ENCODE measurements at regions not wholly inside any gene's neighbourhood (a gene's known extent, or its start where the extent isn't known, plus 50 kb on each side); places are given as distances from the start of the nearest gene placed in this dataset.

GRCh38 chr2:145324748-145325147 lies 804.8 kb upstream of the ZEB2 start:
- no peak for DNase-seq

GRCh38 chr2:145323512-145323911 lies 803.6 kb upstream of the ZEB2 start:
- no peak for DNase-seq

GRCh38 chr2:145321344-145321743 lies 801.4 kb upstream of the ZEB2 start:
- DNase-seq: no peak

GRCh38 chr2:145316496-145316895 lies 796.6 kb upstream of the ZEB2 start:
- DNase-seq: no peak

GRCh38 chr2:145315053-145315452 lies 795.1 kb upstream of the ZEB2 start:
- no peak for DNase-seq

GRCh38 chr2:145314119-145314633 lies 794.3 kb upstream of the ZEB2 start:
- no peak for DNase-seq

GRCh38 chr2:145305889-145306288 lies 786.0 kb upstream of the ZEB2 start:
- DNase-seq: no peak

- DNase-seq: no peak
Observed at GRCh38 chr2:145304501-145304900, 784.6 kb upstream of the ZEB2 start.

GRCh38 chr2:145303536-145303935 lies 783.6 kb upstream of the ZEB2 start:
- DNase-seq: no peak

- peak; percentile 38 for DNase-seq
Observed at GRCh38 chr2:145302886-145303285, 783.0 kb upstream of the ZEB2 start.

GRCh38 chr2:145302451-145302850 lies 782.5 kb upstream of the ZEB2 start:
- DNase-seq: no peak

- no peak for DNase-seq
Observed at GRCh38 chr2:145299368-145299767, 779.4 kb upstream of the ZEB2 start.

- no peak for DNase-seq
Observed at GRCh38 chr2:145292166-145292565, 772.2 kb upstream of the ZEB2 start.

- no peak for DNase-seq
Observed at GRCh38 chr2:145290986-145291385, 771.1 kb upstream of the ZEB2 start.

GRCh38 chr2:145289946-145290345 lies 770.0 kb upstream of the ZEB2 start:
- no peak for DNase-seq

- no peak for DNase-seq
Observed at GRCh38 chr2:145288650-145289496, 769.0 kb upstream of the ZEB2 start.

GRCh38 chr2:145287736-145288135 lies 767.8 kb upstream of the ZEB2 start:
- DNase-seq: no peak

- no peak for DNase-seq
Observed at GRCh38 chr2:145286716-145287275, 766.9 kb upstream of the ZEB2 start.

GRCh38 chr2:145284551-145284950 lies 764.6 kb upstream of the ZEB2 start:
- no peak for DNase-seq

GRCh38 chr2:145283131-145283530 lies 763.2 kb upstream of the ZEB2 start:
- no peak for DNase-seq

GRCh38 chr2:145277922-145278321 lies 758.0 kb upstream of the ZEB2 start:
- DNase-seq: no peak

- no peak for DNase-seq
Observed at GRCh38 chr2:145273840-145274239, 753.9 kb upstream of the ZEB2 start.

- no peak for DNase-seq
Observed at GRCh38 chr2:145268931-145269330, 749.0 kb upstream of the ZEB2 start.

GRCh38 chr2:145267451-145267850 lies 747.5 kb upstream of the ZEB2 start:
- DNase-seq: no peak

All from femur (tissue), 1 donor.